HEK293 (cell line): ENCODE measurements at regions not wholly inside any gene's neighbourhood (a gene's known extent, or its start where the extent isn't known, plus 50 kb on each side); places are given as distances from the start of the nearest gene placed in this dataset.

Source experiments
- CTCF ChIA-PET: fragments of 350-600 bp; formaldehyde crosslinking; extraction: SDS; loops from one replicate; lab custom pipeline; 2021; ENCODE audit warnings: antibody characterized with exemption; lab: Yijun Ruan, JAX
- POLR2A ChIA-PET: fragments of 300-600 bp; formaldehyde crosslinking; extraction: SDS; loops from one replicate; lab custom pipeline; 2020; ENCODE audit warnings: antibody characterized with exemption, inconsistent platforms; lab: Yijun Ruan, JAX
- H3K27ac ChIP-seq: fragments of 200-500 bp; sonication (Bioruptor generic); 2 replicates; pipeline ENCODE4 v1.5.1; 2014; ENCODE audit warnings: low read depth, low read length, control low read depth, inconsistent platforms; ENCODE audit errors: extremely low read depth
- H3K36me3 ChIP-seq, 2 experiments: fragments of 200-500 bp in 1 of 2; sonication (Bioruptor generic) in 1 of 2; 1 replicate in 1 of 2; 2 replicates in 1 of 2; pipeline ENCODE4 v1.5.1; 2014 to 2017; ENCODE audit warnings: inconsistent platforms in 2 of 2, low read length in 2 of 2; ENCODE audit not compliant: control insufficient read depth in 2 of 2, insufficient read depth in 1 of 2
- H3K4me1 ChIP-seq: fragments of 200-500 bp; sonication (Bioruptor generic); 2 replicates; pipeline ENCODE4 v1.5.1; 2014; ENCODE audit warnings: mild to moderate bottlenecking, low read length, inconsistent platforms; ENCODE audit not compliant: control insufficient read depth, insufficient read depth
- H3K4me3 ChIP-seq: 2 replicates; pipeline ENCODE4 v1.5.1; 2011; ENCODE audit warnings: low read depth, mild to moderate bottlenecking, control low read depth, low read length, moderate library complexity
- H3K9me3 ChIP-seq: fragments of 200-500 bp; sonication (Bioruptor generic); 2 replicates; pipeline ENCODE4 v1.5.1; 2014; ENCODE audit warnings: low read depth, low read length, inconsistent platforms; ENCODE audit not compliant: control insufficient read depth, insufficient read depth
- AEBP2 ChIP-seq: fragments of 450-650 bp; formaldehyde crosslinking; IDR thresholded peaks from 2 replicates; pipeline ENCODE4 v1.5.1; 2016; ENCODE audit warnings: missing biosample characterization, missing genetic modification characterization, borderline replicate concordance
- KLF10 ChIP-seq: fragments of 450-650 bp; IDR thresholded peaks from 2 replicates; pipeline ENCODE4 v1.5.1; 2018; ENCODE audit warnings: missing biosample characterization, mild to moderate bottlenecking, missing genetic modification characterization
- KLF16 ChIP-seq: fragments of 450-650 bp; formaldehyde crosslinking; IDR thresholded peaks from 2 replicates; pipeline ENCODE4 v1.5.1; 2017; ENCODE audit warnings: missing biosample characterization, missing genetic modification characterization
- PRDM10 ChIP-seq: fragments of 450-650 bp; formaldehyde crosslinking; IDR thresholded peaks from 2 replicates; pipeline ENCODE4 v1.5.1; 2016; ENCODE audit warnings: missing biosample characterization, missing genetic modification characterization
- YY1 ChIP-seq: fragments of 450-650 bp; formaldehyde crosslinking; IDR thresholded peaks from 2 replicates; pipeline ENCODE4 v1.5.1; 2018; ENCODE audit warnings: missing biosample characterization, missing genetic modification characterization
- ZBTB1 ChIP-seq: fragments of 450-650 bp; formaldehyde crosslinking; IDR thresholded peaks from 2 replicates; pipeline ENCODE4 v1.5.1; 2016; ENCODE audit warnings: missing biosample characterization, missing genetic modification characterization
- ZBTB17 ChIP-seq: fragments of 450-650 bp; formaldehyde crosslinking; IDR thresholded peaks from 2 replicates; pipeline ENCODE4 v1.5.1; 2016; ENCODE audit warnings: missing biosample characterization, missing genetic modification characterization
- ZBTB6 ChIP-seq: fragments of 450-650 bp; formaldehyde crosslinking; IDR thresholded peaks from 2 replicates; pipeline ENCODE4 v1.5.1; 2017; ENCODE audit warnings: missing biosample characterization, missing genetic modification characterization
- ZFHX2 ChIP-seq: fragments of 450-650 bp; formaldehyde crosslinking; conservative IDR thresholded peaks from 2 replicates; pipeline ENCODE4 v1.5.1; 2016; ENCODE audit warnings: missing biosample characterization, missing genetic modification characterization
- ZFP37 ChIP-seq: fragments of 450-650 bp; formaldehyde crosslinking; IDR thresholded peaks from 2 replicates; pipeline ENCODE4 v1.5.1; 2016; ENCODE audit warnings: missing biosample characterization, missing genetic modification characterization
- ZNF148 ChIP-seq: fragments of 450-650 bp; formaldehyde crosslinking; IDR thresholded peaks from 2 replicates; pipeline ENCODE4 v1.5.0; 2017; ENCODE audit warnings: missing biosample characterization, missing genetic modification characterization, borderline replicate concordance
- ZNF184 ChIP-seq: fragments of 450-650 bp; IDR thresholded peaks from 2 replicates; pipeline ENCODE4 v1.5.1; 2018; ENCODE audit warnings: missing biosample characterization, mild to moderate bottlenecking, missing genetic modification characterization
- ZNF223 ChIP-seq: fragments of 450-650 bp; formaldehyde crosslinking; IDR thresholded peaks from 2 replicates; pipeline ENCODE4 v1.5.1; 2016; ENCODE audit warnings: missing biosample characterization, missing genetic modification characterization
- ZNF404 ChIP-seq: fragments of 450-650 bp; formaldehyde crosslinking; IDR thresholded peaks from 2 replicates; pipeline ENCODE4 v1.5.1; 2017; ENCODE audit warnings: missing biosample characterization, missing genetic modification characterization
- ZNF416 ChIP-seq: fragments of 450-650 bp; formaldehyde crosslinking; IDR thresholded peaks from 2 replicates; pipeline ENCODE4 v1.5.1; 2016; ENCODE audit warnings: missing biosample characterization, missing genetic modification characterization
- ZNF449 ChIP-seq: fragments of 450-650 bp; formaldehyde crosslinking; IDR thresholded peaks from 2 replicates; pipeline ENCODE4 v1.5.1; 2017; ENCODE audit warnings: missing biosample characterization, mild to moderate bottlenecking, missing genetic modification characterization, moderate library complexity
- ZNF544 ChIP-seq: fragments of 450-650 bp; formaldehyde crosslinking; IDR thresholded peaks from 2 replicates; pipeline ENCODE4 v1.5.0; 2017; ENCODE audit warnings: missing biosample characterization, missing genetic modification characterization
- ZNF560 ChIP-seq: fragments of 450-650 bp; formaldehyde crosslinking; IDR thresholded peaks from 2 replicates; pipeline ENCODE4 v1.5.1; 2017; ENCODE audit warnings: missing biosample characterization, missing genetic modification characterization, borderline replicate concordance
- ZNF664 ChIP-seq: fragments of 450-650 bp; formaldehyde crosslinking; IDR thresholded peaks from 2 replicates; pipeline ENCODE4 v1.5.1; 2016; ENCODE audit warnings: missing biosample characterization, missing genetic modification characterization
- ZNF830 ChIP-seq: fragments of 450-650 bp; IDR thresholded peaks from 2 replicates; pipeline ENCODE4 v1.5.0; 2018; ENCODE audit warnings: missing biosample characterization, missing genetic modification characterization, low read depth, mild to moderate bottlenecking, moderate library complexity

- ChIA-PET POLR2A (no interaction called here), CTCF (no interaction called here)
- no peak overlapping the region for H3K27ac ChIP-seq
- H3K9me3 ChIP-seq, result no peaks in the 10 kb centered on the region
- TF ChIP-seq ZBTB1 (tag by site-specific recombination) (no peak), KLF16 (tag by site-specific recombination) (no peak), AEBP2 (tag by site-specific recombination) (no peak), ZNF544 (tag by site-specific recombination) (no peak), KLF10 (tag by site-specific recombination) (no peak), ZNF184 (no peak)
- H3K4me3 ChIP-seq, result no peak overlapping the region
- no peaks in the 10 kb centered on the region for H3K36me3 ChIP-seq
- no peaks in the 10 kb centered on the region for H3K4me1 ChIP-seq
These were observed 86.8 kb downstream of the SLC24A2 start for GRCh38 chr9:19701991-19702390.

- H3K4me1 ChIP-seq, result no peaks in the 10 kb centered on the region
- CTCF ChIA-PET, result no interaction called here
- no peak overlapping the region for H3K27ac ChIP-seq
- no peak overlapping the region for H3K4me3 ChIP-seq
- POLR2A ChIA-PET, result no interaction called here
- TF ChIP-seq ZNF416 (tag by site-specific recombination), result no peak
- TF ChIP-seq ZNF449 (tag by site-specific recombination), result no peak
- TF ChIP-seq ZNF830 (tag by site-specific recombination), result no peak
- no peak for TF ChIP-seq ZFP37 (tag by site-specific recombination)
- no peak for TF ChIP-seq ZBTB17
- TF ChIP-seq ZNF223, result no peak
- no peaks in the 10 kb centered on the region for H3K9me3 ChIP-seq
- no peaks in the 10 kb centered on the region for H3K36me3 ChIP-seq
These were observed 87.6 kb downstream of the SLC24A2 start for GRCh38 chr9:19701274-19701673.

GRCh38 chr9:19700699-19701098, 88.1 kb downstream of the SLC24A2 start:
- CTCF ChIA-PET, result interaction anchor here (0.7 kb wide), 1 partner anchor 183 kb away, joined by 3 read pairs; no protein-coding TSS in a partner anchor
- Histone ChIP-seq H3K27ac (no peak overlapping the region), H3K36me3 (no peaks in the 10 kb centered on the region), H3K9me3 (no peaks in the 10 kb centered on the region), H3K4me1 (no peaks in the 10 kb centered on the region), H3K4me3 (no peak overlapping the region)
- no peak for TF ChIP-seq ZBTB6 (tag by site-specific recombination)
- TF ChIP-seq ZNF664, result no peak
- no peak for TF ChIP-seq YY1
- POLR2A ChIA-PET, result no interaction called here

- no peaks in the 10 kb centered on the region for H3K9me3 ChIP-seq
- H3K4me3 ChIP-seq, result no peak overlapping the region
- H3K27ac ChIP-seq, result no peak overlapping the region
- H3K4me1 ChIP-seq, result no peaks in the 10 kb centered on the region
- ChIA-PET POLR2A (no interaction called here), CTCF (interaction anchor here (0.7 to 1.0 kb wide), 2 partner anchors 182 to 235 kb away, joined by 3 read pairs; no protein-coding TSS in a partner anchor)
- no peaks in the 10 kb centered on the region for H3K36me3 ChIP-seq
- TF ChIP-seq ZNF148 (tag by site-specific recombination) (no peak), ZFHX2 (tag by site-specific recombination) (no peak), ZNF560 (tag by site-specific recombination) (no peak), ZNF404 (no peak), PRDM10 (no peak)
These were observed 89.1 kb downstream of the SLC24A2 start for GRCh38 chr9:19699756-19700155.
